ENCODE measurements at regions not wholly inside any gene's neighbourhood (a gene's known extent, or its start where the extent isn't known, plus 50 kb on each side); places are given as distances from the start of the nearest gene placed in this dataset.
"Not testable (repeated sequence)": the region's sequence is repeated elsewhere in the genome, so short reads cannot be mapped to it uniquely, and the experiment has no call there.

- no peak for DNase-seq (ENCODE audit: low spot score in 2 of 2, unreplicated experiment in 2 of 2)
- Mint-ChIP-seq H3K27me3 (ENCODE audit: low read depth) (peaks cover 34% of the 10 kb centered on the region), H3K27ac (no peak overlapping the region), H3K4me1 (no peaks in the 10 kb centered on the region), H3K9me3 (peaks cover 16% of the 10 kb centered on the region), H3K36me3 (no peaks in the 10 kb centered on the region), H3K4me3 (no peak overlapping the region)
- no peak for TF ChIP-seq CTCF (IDR thresholded peaks at IDR 0.05; ENCODE audit: unreplicated experiment)
Measured at GRCh38 chr1:213507472-213508223, 456.6 kb downstream of the RPS6KC1 start.

- no peak for DNase-seq (ENCODE audit: low spot score in 2 of 2, unreplicated experiment in 2 of 2)
- H3K27ac Mint-ChIP-seq, result no peak overlapping the region
- H3K4me1 Mint-ChIP-seq, result no peaks in the 10 kb centered on the region
Measured at GRCh38 chr1:213511173-213511572, 460.1 kb downstream of the RPS6KC1 start.

GRCh38 chr1:213512316-213512715 lies 461.3 kb downstream of the RPS6KC1 start:
- H3K27ac Mint-ChIP-seq, result no peak overlapping the region
- peaks cover 42% of the 10 kb centered on the region for H3K27me3 Mint-ChIP-seq (ENCODE audit: low read depth)
- H3K36me3 Mint-ChIP-seq, result no peaks in the 10 kb centered on the region
- peaks cover 4% of the 10 kb centered on the region for H3K9me3 Mint-ChIP-seq
- no peaks in the 10 kb centered on the region for H3K4me1 Mint-ChIP-seq
- no peak overlapping the region for H3K4me3 Mint-ChIP-seq
- DNase-seq (ENCODE audit: low spot score in 2 of 2, unreplicated experiment in 2 of 2), result no peak
- no peak for TF ChIP-seq CTCF (IDR thresholded peaks at IDR 0.05; ENCODE audit: unreplicated experiment)

More at GRCh38 chr1:213511173-213511572, 460.1 kb downstream of the RPS6KC1 start:
- Mint-ChIP-seq H3K27me3 (ENCODE audit: low read depth) (peaks cover 44% of the 10 kb centered on the region), H3K4me3 (no peak overlapping the region), H3K9me3 (peaks cover 4% of the 10 kb centered on the region), H3K36me3 (no peaks in the 10 kb centered on the region)
- no peak for TF ChIP-seq CTCF (IDR thresholded peaks at IDR 0.05; ENCODE audit: unreplicated experiment)

DNA sequence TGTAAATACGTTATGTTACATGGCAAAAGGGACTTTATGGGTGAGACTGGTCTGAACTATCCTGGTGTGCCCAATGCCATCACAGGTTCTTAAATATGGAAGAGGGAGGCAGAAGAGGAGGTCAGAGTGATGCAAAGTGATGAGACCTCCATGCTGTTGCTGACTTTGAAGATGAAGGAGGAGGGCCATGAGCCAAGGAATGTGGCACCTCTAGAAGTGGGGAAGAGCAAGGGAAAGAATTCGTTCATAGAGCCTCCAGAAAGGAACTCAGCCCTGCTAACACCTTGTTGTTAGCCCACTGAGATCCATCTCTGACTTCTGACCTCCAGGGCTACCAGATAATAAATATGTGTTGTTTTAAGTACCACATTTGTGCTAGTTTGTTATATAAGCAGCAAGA lies 462.0 kb downstream of the RPS6KC1 start:
- Mint-ChIP-seq H3K4me1 (no peaks in the 10 kb centered on the region), H3K9me3 (peaks cover 4% of the 10 kb centered on the region), H3K36me3 (no peaks in the 10 kb centered on the region), H3K27ac (no peak overlapping the region), H3K4me3 (no peak overlapping the region), H3K27me3 (ENCODE audit: low read depth) (peaks cover 42% of the 10 kb centered on the region)
- TF ChIP-seq CTCF (IDR thresholded peaks at IDR 0.05; ENCODE audit: unreplicated experiment), result no peak
- DNase-seq (ENCODE audit: low spot score in 2 of 2, unreplicated experiment in 2 of 2), result no peak

GRCh38 chr1:213514408-213515179 lies 463.6 kb downstream of the RPS6KC1 start:
- DNase-seq (ENCODE audit: low spot score in 2 of 2, unreplicated experiment in 2 of 2); H3K4me1 Mint-ChIP-seq; H3K36me3 Mint-ChIP-seq; H3K9me3 Mint-ChIP-seq; H3K4me3 Mint-ChIP-seq; H3K27ac Mint-ChIP-seq: not testable (repeated sequence)
- peaks cover 29% of the 10 kb centered on the region for H3K27me3 Mint-ChIP-seq (ENCODE audit: low read depth)

GRCh38 chr1:213519098-213519497 lies 468.1 kb downstream of the RPS6KC1 start:
- peaks cover 15% of the 10 kb centered on the region for H3K9me3 Mint-ChIP-seq
- peaks cover 9% of the 10 kb centered on the region for H3K4me1 Mint-ChIP-seq
- no peaks in the 10 kb centered on the region for H3K36me3 Mint-ChIP-seq
- H3K27me3 Mint-ChIP-seq (ENCODE audit: low read depth), result no peaks in the 10 kb centered on the region
- DNase-seq (ENCODE audit: low spot score in 2 of 2, unreplicated experiment in 2 of 2), result no peak
- no peak overlapping the region for H3K4me3 Mint-ChIP-seq
- no peak for TF ChIP-seq CTCF (IDR thresholded peaks at IDR 0.05; ENCODE audit: unreplicated experiment)
- H3K27ac Mint-ChIP-seq, result no peak overlapping the region

All from mesothelial cell of epicardium (in vitro differentiated cells).